ENCODE measurements at regions not wholly inside any gene's neighbourhood (a gene's known extent, or its start where the extent isn't known, plus 50 kb on each side); places are given as distances from the start of the nearest gene placed in this dataset.
A peak's percentile ranks its signal among the peaks of the same experiment; 100 is the strongest.
"Not testable (repeated sequence)": the region's sequence is repeated elsewhere in the genome, so short reads cannot be mapped to it uniquely, and the experiment has no call there.

DNA sequence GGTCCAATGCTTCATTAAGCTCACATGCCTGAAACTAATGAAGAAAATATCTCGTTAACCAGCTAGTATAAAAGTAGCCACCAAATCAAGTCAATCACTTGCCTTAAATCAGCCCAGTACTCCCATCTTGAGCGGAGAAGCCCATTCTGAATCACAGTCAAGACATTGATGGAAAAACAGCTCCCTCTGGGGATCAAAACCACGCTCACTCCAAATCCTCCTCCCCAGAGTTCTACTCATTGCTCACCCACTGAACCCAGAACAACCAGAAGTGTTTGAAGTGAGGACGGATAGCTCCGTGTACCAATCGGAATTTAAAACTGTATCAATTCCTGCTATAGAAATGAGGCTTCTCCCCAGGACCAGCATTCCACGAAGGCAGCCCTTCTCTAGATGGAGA, 163.3 kb downstream of the UNC93B1 start:
- not testable (repeated sequence) for FAIRE-seq

GRCh38 chr11:67830152-67830551, 155.7 kb upstream of the ALDH3B2 start:
- H2BK20ac ChIP-seq (ENCODE audit: low read length); H2AK5ac ChIP-seq (ENCODE audit: low read depth, low read length); H2BK5ac ChIP-seq (ENCODE audit: low read depth, low read length); H2BK120ac ChIP-seq (replicated peaks; ENCODE audit: low read depth, low read length); H3K4me2 ChIP-seq (ENCODE audit: insufficient read depth in 1 of 2, low read depth in 2 of 2, low read length in 2 of 2); H3K4ac ChIP-seq (replicated peaks; ENCODE audit: insufficient read length, low read depth, low read length); H4K8ac ChIP-seq (ENCODE audit: extremely low read depth, insufficient read depth, low read length); H3K36me3 ChIP-seq (ENCODE audit: control insufficient read depth in 2 of 4, insufficient read depth in 4 of 4, low read length in 3 of 4); FAIRE-seq; CTCF ChIA-PET (ENCODE audit: partially characterized antibody); H3K56ac ChIP-seq (replicated peaks; ENCODE audit: insufficient read length, low read depth, low read length); H4K91ac ChIP-seq (replicated peaks; ENCODE audit: insufficient read length, low read length); H3K18ac ChIP-seq (ENCODE audit: extremely low read depth, low read length); H3K23ac ChIP-seq (ENCODE audit: insufficient read length); H3K23me2 ChIP-seq (ENCODE audit: low read depth, low read length); H3K27ac ChIP-seq (ENCODE audit: low read depth, low read length); H3K9ac ChIP-seq (replicated peaks in 1 of 4; ENCODE audit: extremely low read depth in 1 of 4, low read depth in 3 of 4, low read length in 3 of 4); H4K5ac ChIP-seq (ENCODE audit: insufficient read length, low read depth, low read length); H3K27me3 ChIP-seq (replicated peaks in 1 of 4; ENCODE audit: control insufficient read depth in 3 of 4, extremely low read depth in 1 of 4, insufficient read depth in 3 of 4, low read length in 3 of 4); H3K79me2 ChIP-seq (ENCODE audit: control insufficient read depth in 1 of 2, insufficient read depth in 2 of 2, low read length in 2 of 2); H4K20me1 ChIP-seq (replicated peaks in 1 of 2; ENCODE audit: control insufficient read depth in 1 of 2, insufficient read depth in 2 of 2, low read length in 2 of 2); H2BK15ac ChIP-seq (ENCODE audit: low read length); POLR2A ChIA-PET (ENCODE audit: partially characterized antibody); H3K4me3 ChIP-seq (ENCODE audit: extremely low read depth in 1 of 4, insufficient read depth in 2 of 4, low read depth in 3 of 4, low read length in 4 of 4); H3K9me3 ChIP-seq (ENCODE audit: insufficient read depth in 2 of 2, low read depth in 1 of 2, low read length in 1 of 2); H3K4me1 ChIP-seq (replicated peaks in 1 of 4; ENCODE audit: control insufficient read depth in 3 of 4, insufficient read depth in 4 of 4, low read length in 3 of 4); H3K79me1 ChIP-seq (ENCODE audit: low read depth, low read length); DNase-seq (ENCODE audit: low read depth in 1 of 2, low spot score in 2 of 2); H2AFZ ChIP-seq (ENCODE audit: low read length); H2BK12ac ChIP-seq (ENCODE audit: low read depth, low read length); H3K14ac ChIP-seq (ENCODE audit: insufficient read length): not testable (repeated sequence)
- 89% methylated on average over 7 of the region's 7 CpGs; no CpG with 5 or more reads in 1 of the 2 experiments for WGBS, 2 experiments (ENCODE audit: extremely low coverage in 1 of 2, insufficient coverage in 1 of 2, insufficient read length in 1 of 2, insufficient replicate concordance in 2 of 2, low coverage in 1 of 2, low lambda C conversion rate in 2 of 2, missing lambda C conversion rate in 1 of 2)

More for the DNA sequence above, 163.3 kb downstream of the UNC93B1 start:
- H3K27ac ChIP-seq (ENCODE audit: low read depth, low read length); H4K20me1 ChIP-seq (replicated peaks in 1 of 2; ENCODE audit: control insufficient read depth in 1 of 2, insufficient read depth in 2 of 2, low read length in 2 of 2); H2BK15ac ChIP-seq (ENCODE audit: low read length); H3K79me2 ChIP-seq (ENCODE audit: control insufficient read depth in 1 of 2, insufficient read depth in 2 of 2, low read length in 2 of 2); H3K4me1 ChIP-seq (replicated peaks in 1 of 4; ENCODE audit: control insufficient read depth in 3 of 4, insufficient read depth in 4 of 4, low read length in 3 of 4); H3K14ac ChIP-seq (ENCODE audit: insufficient read length); H3K18ac ChIP-seq (ENCODE audit: extremely low read depth, low read length); H3K4me3 ChIP-seq (ENCODE audit: extremely low read depth in 1 of 4, insufficient read depth in 2 of 4, low read depth in 3 of 4, low read length in 4 of 4); H2BK120ac ChIP-seq (replicated peaks; ENCODE audit: low read depth, low read length); H3K56ac ChIP-seq (replicated peaks; ENCODE audit: insufficient read length, low read depth, low read length); H3K27me3 ChIP-seq (replicated peaks in 1 of 4; ENCODE audit: control insufficient read depth in 3 of 4, extremely low read depth in 1 of 4, insufficient read depth in 3 of 4, low read length in 3 of 4); H2BK20ac ChIP-seq (ENCODE audit: low read length); H2AK5ac ChIP-seq (ENCODE audit: low read depth, low read length); H4K5ac ChIP-seq (ENCODE audit: insufficient read length, low read depth, low read length); POLR2A ChIA-PET (ENCODE audit: partially characterized antibody); H3K23ac ChIP-seq (ENCODE audit: insufficient read length); H3K36me3 ChIP-seq (ENCODE audit: control insufficient read depth in 2 of 4, insufficient read depth in 4 of 4, low read length in 3 of 4); H3K4me2 ChIP-seq (ENCODE audit: insufficient read depth in 1 of 2, low read depth in 2 of 2, low read length in 2 of 2); H3K23me2 ChIP-seq (ENCODE audit: low read depth, low read length); H3K4ac ChIP-seq (replicated peaks; ENCODE audit: insufficient read length, low read depth, low read length); H4K91ac ChIP-seq (replicated peaks; ENCODE audit: insufficient read length, low read length); DNase-seq (ENCODE audit: low read depth in 1 of 2, low spot score in 2 of 2); H3K79me1 ChIP-seq (ENCODE audit: low read depth, low read length); H2BK5ac ChIP-seq (ENCODE audit: low read depth, low read length); H2BK12ac ChIP-seq (ENCODE audit: low read depth, low read length); H4K8ac ChIP-seq (ENCODE audit: extremely low read depth, insufficient read depth, low read length); H2AFZ ChIP-seq (ENCODE audit: low read length); H3K9me3 ChIP-seq (ENCODE audit: insufficient read depth in 2 of 2, low read depth in 1 of 2, low read length in 1 of 2); H3K9ac ChIP-seq (replicated peaks in 1 of 4; ENCODE audit: extremely low read depth in 1 of 4, low read depth in 3 of 4, low read length in 3 of 4): not testable (repeated sequence)
- peak in 1 of 2 experiments; percentile 21; a peak in 2 of 4 replicates for TF ChIP-seq RAD21 (IDR thresholded peaks at IDR 0.05 in 1 of 2, conservative IDR thresholded peaks at IDR 0.05 in 1 of 2; ENCODE audit: low read depth in 2 of 2, low read length in 2 of 2)
- 54% methylated on average over 7 of the region's 7 CpGs; no CpG with 5 or more reads in 1 of the 2 experiments for WGBS, 2 experiments (ENCODE audit: extremely low coverage in 1 of 2, insufficient coverage in 1 of 2, insufficient read length in 1 of 2, insufficient replicate concordance in 2 of 2, low coverage in 1 of 2, low lambda C conversion rate in 2 of 2, missing lambda C conversion rate in 1 of 2)
- CTCF ChIA-PET (ENCODE audit: partially characterized antibody) = interaction anchor here (0.6 to 1.1 kb wide), 3 partner anchors 30 to 246 kb away, joined by 3 read pairs; no protein-coding TSS in a partner anchor

Measured in H1 (cell line).